OCI-LY1 (cell line): ENCODE measurements at regions not wholly inside any gene's neighbourhood (a gene's known extent, or its start where the extent isn't known, plus 50 kb on each side); places are given as distances from the start of the nearest gene placed in this dataset.

Experiments
- H2AFZ ChIP-seq: fragments of 200-600 bp; sonication (generic), shearing (Covaris generic); 2 replicates; pipeline ENCODE4 v1.6.0; 2014; ENCODE audit warnings: antibody characterized with exemption, mild to moderate bottlenecking, low read length
- H3F3A ChIP-seq: fragments of 200-600 bp; sonication (generic), shearing (Covaris generic); 2 replicates; pipeline ENCODE4 v1.6.0; 2014; ENCODE audit warnings: mild to moderate bottlenecking, antibody characterized with exemption, low read length, moderate library complexity; ENCODE audit not compliant: insufficient read depth
- H3K27ac ChIP-seq: fragments of 200-600 bp; sonication (generic); 2 replicates; pipeline ENCODE4 v1.5.1; 2014; ENCODE audit warnings: low read length, mixed run types, mild to moderate bottlenecking, low read depth; ENCODE audit not compliant: poor library complexity, severe bottlenecking
- H3K27me3 ChIP-seq: fragments of 200-600 bp; sonication (generic); 2 replicates; pipeline ENCODE4 v1.6.0; 2014; ENCODE audit warnings: antibody characterized with exemption, mild to moderate bottlenecking, low read length, moderate library complexity; ENCODE audit not compliant: insufficient read depth
- H3K36me3 ChIP-seq: fragments of 200-600 bp; sonication (generic); 2 replicates; pipeline ENCODE4 v1.6.1; 2014; ENCODE audit warnings: mild to moderate bottlenecking, antibody characterized with exemption, low read length, moderate library complexity, mixed read lengths; ENCODE audit not compliant: insufficient read depth
- H3K4me1 ChIP-seq: fragments of 200-600 bp; sonication (generic); 2 replicates; pipeline ENCODE4 v1.5.1; 2014; ENCODE audit warnings: mild to moderate bottlenecking, low read length, moderate library complexity; ENCODE audit not compliant: insufficient read depth, severe bottlenecking
- H3K4me2 ChIP-seq: fragments of 200-600 bp; sonication (generic), shearing (Covaris generic); 2 replicates; pipeline ENCODE4 v1.6.1; 2014; ENCODE audit warnings: low read length
- H3K4me3 ChIP-seq: fragments of 200-600 bp; sonication (generic); 2 replicates; pipeline ENCODE4 v1.5.1; 2014; ENCODE audit warnings: low read length, low read depth, mild to moderate bottlenecking, mixed read lengths; ENCODE audit not compliant: poor library complexity, severe bottlenecking
- H3K79me2 ChIP-seq: fragments of 200-600 bp; shearing (Covaris generic); 2 replicates; pipeline ENCODE4 v1.6.1; 2016; ENCODE audit warnings: mixed run types, low read length, mixed read lengths; ENCODE audit not compliant: insufficient read depth
- H3K9ac ChIP-seq: fragments of 200-600 bp; sonication (generic), shearing (Covaris generic); 2 replicates; pipeline ENCODE4 v1.6.1; 2014; ENCODE audit warnings: mild to moderate bottlenecking, low read length, mixed read lengths
- H3K9me2 ChIP-seq: fragments of 200-600 bp; sonication (generic), shearing (Covaris generic); 2 replicates; pipeline ENCODE4 v1.6.1; 2014; ENCODE audit warnings: low read depth, mild to moderate bottlenecking, low read length, mixed read lengths
- H3K9me3 ChIP-seq: fragments of 200-600 bp; shearing (Covaris generic); 2 replicates; pipeline ENCODE4 v1.6.1; 2014; ENCODE audit warnings: low read length, mixed read lengths
- H4K20me1 ChIP-seq: fragments of 200-600 bp; sonication (generic), shearing (Covaris generic); 2 replicates; pipeline ENCODE4 v1.6.0; 2016; ENCODE audit warnings: mild to moderate bottlenecking, low read length; ENCODE audit not compliant: insufficient read depth
- EZH2 ChIP-seq: fragments of 200-600 bp; sonication (generic), shearing (Covaris generic); IDR thresholded peaks from 2 replicates; pipeline ENCODE4 v1.8.0; 2017; ENCODE audit warnings: borderline replicate concordance, mixed run types, mild to moderate bottlenecking, antibody characterized with exemption, low read length, moderate library complexity, mixed read lengths
- TF ChIP-seq, protein P1 (sequence below): fragments of 200-600 bp; sonication (generic), shearing (Covaris generic); IDR thresholded peaks from 2 replicates; pipeline ENCODE4 v1.5.1; 2017; ENCODE audit warnings: mild to moderate bottlenecking, antibody characterized with exemption, low read length, moderate library complexity, mixed read lengths

DNA sequence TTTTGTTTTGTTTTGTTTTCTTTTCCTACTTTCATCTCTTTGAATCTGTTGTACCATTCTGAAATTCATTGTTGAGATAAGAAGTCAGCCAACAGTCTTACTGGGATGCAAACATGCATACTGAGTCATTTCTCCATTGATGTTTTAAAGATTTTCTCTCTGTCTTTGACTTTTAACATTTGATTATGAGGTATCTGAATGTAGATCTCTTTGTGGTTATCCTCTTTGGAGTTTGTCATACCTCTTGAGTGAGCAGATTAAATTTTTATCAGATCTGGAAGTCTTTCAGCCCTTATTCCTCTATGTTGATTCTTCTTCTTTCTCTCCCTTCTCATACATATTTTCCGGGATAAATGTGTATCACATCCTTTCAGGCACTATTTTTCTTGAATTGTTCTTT lies 406.9 kb upstream of the NCAM2 start:
- Histone ChIP-seq H3K4me1 (no peaks in the 10 kb centered on the region), H3K4me2 (no peak overlapping the region), H3K9me3 (no peaks in the 10 kb centered on the region), H2AFZ (no peak overlapping the region), H3K79me2 (no peaks in the 10 kb centered on the region), H3K9me2 (no peaks in the 10 kb centered on the region), H4K20me1 (no peaks in the 10 kb centered on the region), H3F3A (0 out of 2 replicates have a peak, but pooled peaks cover 4% of the 10 kb centered on the region), H3K36me3 (no peaks in the 10 kb centered on the region), H3K27ac (no peak overlapping the region), H3K4me3 (no peak overlapping the region), H3K27me3 (no peaks in the 10 kb centered on the region), H3K9ac (no peak overlapping the region)
- no peak for TF ChIP-seq EZH2
- TF ChIP-seq, protein P1, sequence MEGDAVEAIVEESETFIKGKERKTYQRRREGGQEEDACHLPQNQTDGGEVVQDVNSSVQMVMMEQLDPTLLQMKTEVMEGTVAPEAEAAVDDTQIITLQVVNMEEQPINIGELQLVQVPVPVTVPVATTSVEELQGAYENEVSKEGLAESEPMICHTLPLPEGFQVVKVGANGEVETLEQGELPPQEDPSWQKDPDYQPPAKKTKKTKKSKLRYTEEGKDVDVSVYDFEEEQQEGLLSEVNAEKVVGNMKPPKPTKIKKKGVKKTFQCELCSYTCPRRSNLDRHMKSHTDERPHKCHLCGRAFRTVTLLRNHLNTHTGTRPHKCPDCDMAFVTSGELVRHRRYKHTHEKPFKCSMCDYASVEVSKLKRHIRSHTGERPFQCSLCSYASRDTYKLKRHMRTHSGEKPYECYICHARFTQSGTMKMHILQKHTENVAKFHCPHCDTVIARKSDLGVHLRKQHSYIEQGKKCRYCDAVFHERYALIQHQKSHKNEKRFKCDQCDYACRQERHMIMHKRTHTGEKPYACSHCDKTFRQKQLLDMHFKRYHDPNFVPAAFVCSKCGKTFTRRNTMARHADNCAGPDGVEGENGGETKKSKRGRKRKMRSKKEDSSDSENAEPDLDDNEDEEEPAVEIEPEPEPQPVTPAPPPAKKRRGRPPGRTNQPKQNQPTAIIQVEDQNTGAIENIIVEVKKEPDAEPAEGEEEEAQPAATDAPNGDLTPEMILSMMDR, result no peak

DNA sequence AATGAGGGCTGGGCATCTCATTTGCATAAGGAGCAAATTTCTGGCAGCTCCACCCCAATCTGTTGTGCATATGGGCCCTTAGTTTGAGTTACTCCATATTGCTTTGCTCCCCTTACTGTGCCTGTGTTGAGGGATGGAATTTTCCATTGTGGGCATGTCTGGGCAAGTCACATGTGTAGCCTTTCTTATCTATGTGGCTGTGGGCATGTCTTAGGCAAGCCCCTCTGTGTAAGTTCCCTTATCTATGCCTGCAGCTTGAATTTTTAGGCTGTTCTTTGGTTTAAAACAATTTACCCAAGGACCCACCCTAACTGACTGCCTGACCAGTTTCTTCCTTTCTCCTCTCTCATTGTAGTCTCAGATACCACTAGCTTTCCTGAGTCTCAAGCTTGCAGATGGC lies 405.7 kb upstream of the NCAM2 start:
- Histone ChIP-seq H3K9me2 (no peaks in the 10 kb centered on the region; the same call in 1 of the 2 replicates), H3K4me3 (no peak overlapping the region), H3K27ac (no peak overlapping the region), H3F3A (0 out of 2 replicates have a peak, but pooled peaks cover 4% of the 10 kb centered on the region), H2AFZ (no peak overlapping the region), H3K9ac (no peak overlapping the region), H3K9me3 (no peaks in the 10 kb centered on the region), H3K36me3 (no peaks in the 10 kb centered on the region), H3K27me3 (no peaks in the 10 kb centered on the region), H4K20me1 (no peaks in the 10 kb centered on the region), H3K4me1 (no peaks in the 10 kb centered on the region), H3K79me2 (no peaks in the 10 kb centered on the region), H3K4me2 (no peak overlapping the region)
- TF ChIP-seq EZH2, result no peak
- TF ChIP-seq, protein P1, result no peak

DNA sequence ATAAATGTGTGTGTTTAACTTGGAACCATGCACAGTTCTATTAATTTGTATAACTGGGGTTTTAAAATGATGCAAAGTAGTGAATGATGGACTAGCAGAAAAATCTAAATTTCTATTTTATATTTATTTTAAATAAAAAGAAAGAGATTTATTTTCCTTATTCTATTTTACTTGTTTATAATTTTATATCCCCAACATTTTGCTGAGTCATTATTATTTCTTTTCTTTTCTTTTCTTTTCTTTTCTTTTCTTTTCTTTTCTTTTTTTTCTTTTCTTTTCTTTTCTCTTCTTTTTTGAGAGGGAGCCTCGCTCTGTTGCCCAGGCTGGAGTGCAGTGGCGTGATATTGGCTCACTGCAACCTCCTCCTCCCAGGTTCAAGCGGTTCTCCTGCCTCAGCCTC lies 395.0 kb upstream of the NCAM2 start:
- no peaks in the 10 kb centered on the region for H3K9me2 ChIP-seq
- no peaks in the 10 kb centered on the region for H3K27me3 ChIP-seq
- H3K9me3 ChIP-seq, result no peaks in the 10 kb centered on the region
- no peak overlapping the region for H3K4me3 ChIP-seq
- H4K20me1 ChIP-seq, result no peaks in the 10 kb centered on the region
- no peak overlapping the region for H2AFZ ChIP-seq
- H3K79me2 ChIP-seq, result no peaks in the 10 kb centered on the region
- H3K4me1 ChIP-seq, result no peaks in the 10 kb centered on the region
- no peak overlapping the region for H3K9ac ChIP-seq
- no peak overlapping the region for H3K27ac ChIP-seq
- H3F3A ChIP-seq, result no peaks in the 10 kb centered on the region
- H3K4me2 ChIP-seq, result no peak overlapping the region
- H3K36me3 ChIP-seq, result no peaks in the 10 kb centered on the region
- TF ChIP-seq, protein P1, result no peak
- no peak for TF ChIP-seq EZH2
